Sigmoid colon (tissue), 6 donors: ENCODE measurements at regions not wholly inside any gene's neighbourhood (a gene's known extent, or its start where the extent isn't known, plus 50 kb on each side); places are given as distances from the start of the nearest gene placed in this dataset.

Experiments
- DNase-seq: peaks from one replicate; pipeline ENCODE4 v3.0.0-alpha.2; 2019
- H3K27ac ChIP-seq, 4 donors: fragments of 200-600 bp; sonication (generic); one replicate each; pipeline ENCODE4 v1.5.1; 2016 to 2019; ENCODE audit warnings: mild to moderate bottlenecking in 1 of 4
- H3K27me3 ChIP-seq, 3 donors: fragments of 200-600 bp; sonication (generic); one replicate each; pipeline ENCODE4 v1.5.1; 2019; ENCODE audit warnings: mild to moderate bottlenecking in 1 of 3
- H3K36me3 ChIP-seq, 4 donors: fragments of 200-600 bp; sonication (generic); one replicate each; pipeline ENCODE4 v1.5.1; 2016 to 2019
- H3K4me1 ChIP-seq, 4 donors: fragments of 200-600 bp; sonication (generic); one replicate each; pipeline ENCODE4 v1.5.1; 2017 to 2019
- H3K4me3 ChIP-seq, 4 donors: fragments of 200-600 bp; sonication (generic); one replicate each; pipeline ENCODE4 v1.5.1; 2017 to 2019; ENCODE audit warnings: mild to moderate bottlenecking in 2 of 4, moderate library complexity in 1 of 4
- H3K9me3 ChIP-seq, 4 donors: fragments of 200-600 bp in 3 of 4; sonication (generic) in 3 of 4; one replicate each; pipeline versions ENCODE4 v1.5.1 to v1.6.1; 2013 to 2019
- CTCF ChIP-seq, 4 experiments: fragments of 450-650 bp in 3 of 4; fragments of 200-600 bp in 1 of 4; IDR thresholded peaks; one replicate each; pipeline ENCODE4 v1.5.1; 2016 to 2019; ENCODE audit warnings: antibody characterized with exemption in 4 of 4, mild to moderate bottlenecking in 3 of 4, moderate library complexity in 2 of 4
- EP300 ChIP-seq, 4 donors: sonication (generic); formaldehyde crosslinking; IDR thresholded peaks; one replicate each; pipeline ENCODE4 v1.6.1; 2017; ENCODE audit warnings: antibody characterized with exemption in 4 of 4
- POLR2A ChIP-seq, 2 donors: fragments of 450-650 bp; IDR thresholded peaks; one replicate each; pipeline ENCODE4 v1.6.1; 2016; ENCODE audit warnings: antibody characterized with exemption in 2 of 2, mild to moderate bottlenecking in 2 of 2, moderate library complexity in 2 of 2
- POLR2AphosphoS5 ChIP-seq, 4 donors: sonication (generic); formaldehyde crosslinking; IDR thresholded peaks; one replicate each; pipeline ENCODE4 v1.6.1; 2017; ENCODE audit warnings: antibody characterized with exemption in 4 of 4
- WGBS, 2 donors: extraction: QIAGEN DNeasy Blood & Tissue Kit; methylation state at CpG; one replicate each; pipeline ENCODE4 v1.1.7; 2013; 5-methylcytosine and 5-hydroxymethylcytosine counted together
- intact Hi-C: fragments of 100-400 bp; cut with DNase I; formaldehyde crosslinking; loops from one replicate; pipeline ENCODE4 v1.15.1; 2023
- donor health status: healthy with polysubstance abuse.
- donor health status: healthy.

DNA sequence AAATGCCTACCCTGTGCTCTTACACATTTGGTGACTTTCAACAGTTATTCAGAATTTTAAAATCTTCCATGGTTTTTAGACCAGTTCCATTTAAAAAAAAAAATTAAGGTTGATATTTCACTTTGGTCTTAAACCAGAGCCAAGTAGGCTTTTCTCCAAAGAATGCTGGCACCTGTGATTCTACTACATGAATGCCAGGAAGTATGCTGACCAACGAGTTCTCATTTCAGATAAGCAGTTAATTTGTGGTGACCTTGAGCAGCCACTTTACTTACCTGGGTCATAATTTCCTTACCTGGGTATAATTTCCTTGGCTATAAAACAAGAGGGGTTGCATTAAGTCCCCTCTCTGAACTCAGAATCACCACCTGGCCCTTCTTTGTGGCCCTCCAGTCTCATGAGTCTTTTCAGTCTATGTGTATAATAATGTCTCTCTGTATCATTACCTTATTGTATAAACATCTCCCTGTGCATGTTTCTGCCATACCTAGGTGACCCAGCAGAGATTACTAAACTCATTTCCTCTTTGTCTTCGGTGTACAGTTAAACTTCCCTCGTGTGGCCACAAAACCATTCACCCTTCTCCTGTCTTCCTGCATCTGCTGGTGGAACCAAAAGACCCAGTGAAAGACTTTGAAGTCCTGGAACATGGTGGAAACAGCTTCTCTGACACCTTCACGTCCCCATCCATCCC lies 139.1 kb upstream of the DPT start:
- intact Hi-C loops: no loop called here
- TF ChIP-seq POLR2A (IDR thresholded peaks at IDR 0.05) (no peak), EP300 (IDR thresholded peaks at IDR 0.05) (no peak), POLR2AphosphoS5 (IDR thresholded peaks at IDR 0.05) (no peak), CTCF (IDR thresholded peaks at IDR 0.05) (no peak)
- Histone ChIP-seq H3K36me3 (no peaks in the 10 kb centered on the region), H3K9me3 (no peaks in the 10 kb centered on the region), H3K4me3 (no peak overlapping the region), H3K27me3 (no peaks in the 10 kb centered on the region), H3K27ac (no peak overlapping the region), H3K4me1 (peaks cover 0 to 10% (median 5%) of the 10 kb centered on the region in 4 donors)
- DNase-seq: no peak
- WGBS, 2 donors: 52 to 70% methylated on average over 4 of the region's 4 CpGs

- 91 to 95% methylated on average over 1 of the region's 1 CpG for WGBS, 2 donors
- no peaks in the 10 kb centered on the region for H3K36me3 ChIP-seq
- H3K27ac ChIP-seq: no peak overlapping the region
- no peaks in the 10 kb centered on the region for H3K4me1 ChIP-seq
- no peaks in the 10 kb centered on the region for H3K27me3 ChIP-seq
- intact Hi-C loops: no loop called here
- no peak for DNase-seq
- H3K4me3 ChIP-seq: no peak overlapping the region
- TF ChIP-seq POLR2A (IDR thresholded peaks at IDR 0.05) (no peak), CTCF (IDR thresholded peaks at IDR 0.05) (no peak), EP300 (IDR thresholded peaks at IDR 0.05) (no peak), POLR2AphosphoS5 (IDR thresholded peaks at IDR 0.05) (no peak)
- no peaks in the 10 kb centered on the region for H3K9me3 ChIP-seq
These were observed 142.5 kb upstream of the DPT start for GRCh38 chr1:168871531-168871930.

- DNase-seq: no peak
- Histone ChIP-seq H3K27ac (no peak overlapping the region), H3K27me3 (no peaks in the 10 kb centered on the region), H3K4me1 (peaks cover 0 to 4% (median 1%) of the 10 kb centered on the region in 4 donors), H3K9me3 (no peaks in the 10 kb centered on the region), H3K36me3 (no peaks in the 10 kb centered on the region), H3K4me3 (no peak overlapping the region)
- TF ChIP-seq POLR2AphosphoS5 (IDR thresholded peaks at IDR 0.05): no peak
- no peak for TF ChIP-seq CTCF (IDR thresholded peaks at IDR 0.05)
- WGBS, 2 donors: 57 to 89% methylated on average over 1 of the region's 1 CpG
- intact Hi-C loops: no loop called here
These were observed 146.8 kb upstream of the DPT start for GRCh38 chr1:168875831-168876230.

GRCh38 chr1:168876830-168877229 lies 147.8 kb upstream of the DPT start:
- Histone ChIP-seq H3K36me3 (no peaks in the 10 kb centered on the region), H3K27me3 (no peaks in the 10 kb centered on the region), H3K9me3 (no peaks in the 10 kb centered on the region), H3K4me3 (no peak overlapping the region), H3K4me1 (peaks cover 0 to 10% (median 2%) of the 10 kb centered on the region in 4 donors), H3K27ac (no peak overlapping the region)
- intact Hi-C loops: no loop called here
- no peak for DNase-seq
- 87% methylated on average over 1 of the region's 1 CpG for WGBS, 2 donors
- TF ChIP-seq CTCF (IDR thresholded peaks at IDR 0.05) (no peak), POLR2AphosphoS5 (IDR thresholded peaks at IDR 0.05) (no peak), EP300 (IDR thresholded peaks at IDR 0.05) (no peak), POLR2A (IDR thresholded peaks at IDR 0.05) (no peak)
